HG02610 (cell line): ENCODE measurements at regions not wholly inside any gene's neighbourhood (a gene's known extent, or its start where the extent isn't known, plus 50 kb on each side); places are given as distances from the start of the nearest gene placed in this dataset.
"Not testable (repeated sequence)": the region's sequence is repeated elsewhere in the genome, so short reads cannot be mapped to it uniquely, and the experiment has no call there.

Experiments used
- ATAC-seq: cut with Tn5 transposase; IDR thresholded peaks from one replicate; pipeline ENCODE4 v1.9.1; 2021; ENCODE audit warnings: mild to moderate bottlenecking, moderate library complexity; ENCODE audit not compliant: unreplicated experiment

- no peak for ATAC-seq
Observed at GRCh38 chr6:80594461-80594860, 488.0 kb downstream of the BCKDHB start.

- ATAC-seq, result no peak
Observed at GRCh38 chr6:80592436-80592835, 486.0 kb downstream of the BCKDHB start.

GRCh38 chr6:80586242-80586641, 479.8 kb downstream of the BCKDHB start:
- ATAC-seq, result no peak

GRCh38 chr6:80579391-80580023, 473.0 kb downstream of the BCKDHB start:
- no peak for ATAC-seq

- not testable (repeated sequence) for ATAC-seq
Observed at GRCh38 chr6:80573320-80573719, 466.8 kb downstream of the BCKDHB start.

GRCh38 chr6:80566361-80566760, 459.9 kb downstream of the BCKDHB start:
- ATAC-seq, result peak; percentile 94

GRCh38 chr6:80553071-80553740, 446.7 kb downstream of the BCKDHB start:
- ATAC-seq, result no peak

GRCh38 chr6:80550748-80551147, 444.3 kb downstream of the BCKDHB start:
- ATAC-seq, result no peak

GRCh38 chr6:80550281-80550680, 443.8 kb downstream of the BCKDHB start:
- ATAC-seq, result no peak

GRCh38 chr6:80548532-80548931, 442.1 kb downstream of the BCKDHB start:
- no peak for ATAC-seq

GRCh38 chr6:80547827-80548226, 441.4 kb downstream of the BCKDHB start:
- ATAC-seq, result peak; percentile 57

GRCh38 chr6:80544976-80545722, 438.7 kb downstream of the BCKDHB start:
- ATAC-seq, result peak; percentile 46

- no peak for ATAC-seq
Observed at GRCh38 chr6:80544555-80544954, 438.1 kb downstream of the BCKDHB start.

- ATAC-seq, result peak; percentile 34
Observed at GRCh38 chr6:80543598-80544222, 437.2 kb downstream of the BCKDHB start.

GRCh38 chr6:80543151-80543550, 436.7 kb downstream of the BCKDHB start:
- ATAC-seq, result no peak

GRCh38 chr6:80541886-80542285, 435.4 kb downstream of the BCKDHB start:
- no peak for ATAC-seq

- peak; percentile 60 for ATAC-seq
Observed at GRCh38 chr6:80541181-80541580, 434.7 kb downstream of the BCKDHB start.

- ATAC-seq, result no peak
Observed at GRCh38 chr6:80540700-80541099, 434.2 kb downstream of the BCKDHB start.

- ATAC-seq, result no peak
Observed at GRCh38 chr6:80537118-80537972, 430.9 kb downstream of the BCKDHB start.

- no peak for ATAC-seq
Observed at GRCh38 chr6:80535914-80536565, 429.6 kb downstream of the BCKDHB start.
